ENCODE measurements at regions not wholly inside any gene's neighbourhood (a gene's known extent, or its start where the extent isn't known, plus 50 kb on each side); places are given as distances from the start of the nearest gene placed in this dataset.
"Not testable (repeated sequence)": the region's sequence is repeated elsewhere in the genome, so short reads cannot be mapped to it uniquely, and the experiment has no call there.

DNA sequence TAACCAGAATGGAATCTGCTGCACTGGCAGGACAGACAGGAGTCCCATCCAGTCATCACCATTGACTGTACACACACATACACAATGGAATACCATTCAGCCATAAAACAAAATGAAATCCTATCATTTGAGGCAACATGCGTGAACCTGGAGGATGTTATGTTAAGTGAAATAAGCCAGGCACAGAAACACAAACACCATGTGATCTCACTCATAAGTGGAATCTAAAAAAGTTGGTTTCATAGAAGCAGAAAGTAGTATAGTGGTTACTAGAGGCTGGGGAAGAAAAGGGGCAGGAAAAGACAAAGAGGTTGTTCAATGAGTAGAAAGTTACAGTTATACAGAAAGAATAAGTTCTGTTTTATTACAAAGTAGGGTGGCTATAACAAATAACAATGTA lies 884.0 kb upstream of the ACO1 start:
- no peak for DNase-seq (ENCODE audit: low read depth in 2 of 2)

GRCh38 chr9:31519011-31519410 lies 865.4 kb upstream of the ACO1 start:
- DNase-seq (ENCODE audit: low read depth in 2 of 2), result peak in 1 of 2 donors; percentile 5

GRCh38 chr9:31519424-31519823 lies 865.0 kb upstream of the ACO1 start:
- DNase-seq (ENCODE audit: low read depth in 2 of 2), result no peak

DNA sequence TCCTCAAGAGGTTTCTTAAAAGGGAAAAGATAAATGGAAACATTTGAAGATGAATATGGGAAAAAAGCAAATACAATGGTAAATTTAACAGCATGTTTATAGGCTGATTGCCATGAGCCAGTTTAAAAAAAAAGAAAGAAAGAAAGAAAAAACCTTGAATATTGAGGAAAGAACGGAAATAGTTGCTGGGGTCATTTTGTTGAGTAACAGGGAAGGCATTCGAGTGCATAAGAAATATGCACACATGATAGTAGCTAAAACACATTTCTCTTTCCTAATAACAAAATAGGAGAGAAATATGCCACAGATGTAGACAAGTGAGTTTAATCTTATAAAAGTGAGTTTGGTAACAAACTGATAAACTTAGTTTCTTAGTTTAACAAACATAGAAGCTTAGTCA lies 864.6 kb upstream of the ACO1 start:
- no peak for DNase-seq (ENCODE audit: low read depth in 2 of 2)

GRCh38 chr9:31520301-31521085 lies 864.0 kb upstream of the ACO1 start:
- no peak for DNase-seq (ENCODE audit: low read depth in 2 of 2)

DNA sequence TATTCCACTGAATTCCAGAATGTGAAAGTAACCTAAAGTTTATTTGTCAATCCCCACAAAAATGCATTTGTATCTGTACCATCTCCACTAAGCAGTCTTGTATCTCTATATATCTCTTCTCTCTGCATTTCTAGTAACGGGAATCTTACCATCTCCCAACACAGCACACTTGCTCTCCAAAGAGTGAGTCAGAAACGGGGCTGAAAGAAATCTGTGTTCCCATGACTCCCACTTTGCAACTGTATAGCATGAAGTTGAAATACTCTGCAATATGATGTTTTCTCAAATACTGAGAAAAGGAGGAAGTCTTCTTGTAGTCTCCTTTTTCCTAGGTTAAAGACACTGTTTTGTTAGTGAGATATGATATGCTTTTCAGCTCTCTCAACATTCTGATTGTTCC lies 848.8 kb upstream of the ACO1 start:
- no peak for DNase-seq (ENCODE audit: low read depth in 2 of 2)

DNA sequence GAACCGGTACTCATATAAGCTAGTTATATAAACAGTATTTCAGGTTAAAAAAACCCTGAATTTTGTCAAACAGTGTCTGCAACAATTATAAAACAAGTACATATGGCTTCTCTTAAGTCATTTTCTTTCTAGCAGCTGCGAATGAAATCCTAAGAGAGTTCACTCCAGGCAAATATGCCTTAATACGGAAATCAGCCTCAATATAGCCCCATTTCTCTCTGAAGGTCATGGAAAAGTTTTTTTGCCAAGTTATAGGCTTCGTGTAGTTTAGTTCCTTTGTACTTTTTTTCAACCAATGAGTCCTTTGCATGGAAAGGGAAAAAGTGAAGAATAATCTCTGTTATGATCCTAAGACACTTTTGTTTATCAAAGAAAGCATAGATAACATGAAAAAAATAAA lies 848.0 kb upstream of the ACO1 start:
- DNase-seq (ENCODE audit: low read depth in 2 of 2), result no peak

GRCh38 chr9:31541721-31542281 lies 842.6 kb upstream of the ACO1 start:
- DNase-seq (ENCODE audit: low read depth in 2 of 2), result no peak

- peak; percentile 20 to 26 for DNase-seq (ENCODE audit: low read depth in 2 of 2)
Measured at GRCh38 chr9:31542384-31543055, 841.9 kb upstream of the ACO1 start.

DNA sequence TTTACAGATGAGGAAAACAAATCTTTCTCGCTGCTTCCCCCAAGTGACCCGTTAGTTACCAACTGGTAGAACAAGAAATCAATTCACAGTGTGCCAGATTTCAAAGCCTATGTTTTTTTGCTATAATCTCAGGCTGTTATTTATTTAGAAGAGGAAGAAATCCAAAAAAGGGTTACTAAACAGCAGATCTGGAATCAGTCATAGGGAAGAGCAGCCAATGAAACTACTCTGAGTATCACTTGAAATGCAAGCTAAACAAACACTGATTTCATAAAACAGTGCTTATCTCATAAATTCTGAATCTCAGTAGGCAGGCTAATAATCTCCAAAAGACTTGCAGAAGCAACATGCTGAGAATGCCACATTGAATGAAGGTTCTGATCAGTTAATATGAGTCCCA lies 829.5 kb upstream of the ACO1 start:
- DNase-seq (ENCODE audit: low read depth in 2 of 2), result no peak

DNA sequence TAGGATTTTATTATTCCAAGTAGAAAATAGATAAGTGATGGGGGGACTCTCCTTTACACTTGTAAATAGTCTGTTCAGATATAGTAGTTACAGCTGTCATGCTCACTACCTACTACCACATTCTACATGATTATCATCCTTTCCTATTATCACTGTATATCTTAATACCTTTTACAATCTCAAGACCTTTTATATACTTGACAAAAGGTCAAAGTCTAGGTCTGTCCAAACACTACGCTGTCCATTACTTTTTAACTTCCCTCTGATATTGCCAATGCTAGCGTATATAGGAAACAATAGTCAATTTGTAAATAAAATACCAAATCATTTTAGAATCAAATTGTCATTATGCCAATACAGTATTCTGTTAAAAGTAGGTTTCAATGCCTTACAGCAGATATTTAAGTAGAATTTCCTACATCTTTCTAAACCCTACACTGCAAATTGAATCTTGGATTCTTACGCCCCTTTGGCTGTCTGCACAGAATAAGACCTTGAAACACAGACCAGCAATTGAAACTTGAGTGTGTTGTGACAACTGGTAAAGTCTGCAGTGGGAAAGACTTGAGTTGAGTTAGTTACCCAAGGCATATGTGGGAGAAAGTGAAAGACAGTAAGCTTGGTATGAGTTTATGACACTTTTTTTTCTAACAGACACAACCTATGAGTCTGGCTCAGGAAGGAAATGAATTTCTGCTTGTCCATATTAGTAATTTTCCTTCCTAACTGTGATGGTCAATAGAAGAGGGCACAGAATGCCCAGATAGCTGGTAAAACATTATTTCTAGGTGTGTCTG lies 827.6 kb upstream of the ACO1 start:
- no peak for DNase-seq (ENCODE audit: low read depth in 2 of 2)

DNA sequence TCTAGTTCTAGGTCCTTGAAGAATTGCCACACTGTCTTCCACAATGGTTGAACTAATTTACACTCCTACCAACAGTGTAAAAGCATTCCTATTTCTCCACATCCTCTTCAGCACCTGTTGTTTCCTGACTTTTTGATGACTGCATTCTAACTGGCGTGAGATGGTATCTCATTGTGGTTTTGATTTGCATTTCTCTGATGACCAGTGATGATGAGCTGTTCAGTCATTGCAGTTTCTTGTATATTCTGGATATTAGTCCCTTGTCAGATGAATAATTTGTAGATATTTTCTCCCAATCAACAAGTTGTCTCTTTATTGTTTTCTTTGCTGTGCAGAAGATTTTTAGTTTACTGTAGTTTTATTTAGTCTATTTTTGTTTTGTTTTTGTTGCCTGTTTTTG lies 812.3 kb upstream of the ACO1 start:
- not testable (repeated sequence) for DNase-seq (ENCODE audit: low read depth in 2 of 2)

DNA sequence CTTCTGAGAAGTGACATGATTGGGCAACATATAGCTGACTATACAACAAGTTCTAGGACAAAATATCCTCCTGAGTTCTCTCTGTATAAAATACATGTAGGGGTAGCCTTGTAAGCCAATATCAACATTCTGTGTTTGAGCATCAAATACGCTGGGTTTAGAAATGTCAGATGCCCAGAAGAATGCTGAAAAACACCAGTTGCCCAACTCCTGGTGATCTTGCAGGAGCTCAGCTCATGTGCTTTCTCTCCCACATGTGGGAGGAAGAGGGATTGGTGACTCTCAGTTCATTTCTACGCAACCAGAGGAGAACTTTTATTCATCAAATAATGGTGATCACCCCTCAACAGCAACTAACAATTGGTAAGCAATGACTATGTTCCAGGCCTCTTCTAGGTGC lies 810.9 kb upstream of the ACO1 start:
- no peak for DNase-seq (ENCODE audit: low read depth in 2 of 2)

GRCh38 chr9:31574006-31574765 lies 810.3 kb upstream of the ACO1 start:
- DNase-seq (ENCODE audit: low read depth in 2 of 2), result no peak

DNA sequence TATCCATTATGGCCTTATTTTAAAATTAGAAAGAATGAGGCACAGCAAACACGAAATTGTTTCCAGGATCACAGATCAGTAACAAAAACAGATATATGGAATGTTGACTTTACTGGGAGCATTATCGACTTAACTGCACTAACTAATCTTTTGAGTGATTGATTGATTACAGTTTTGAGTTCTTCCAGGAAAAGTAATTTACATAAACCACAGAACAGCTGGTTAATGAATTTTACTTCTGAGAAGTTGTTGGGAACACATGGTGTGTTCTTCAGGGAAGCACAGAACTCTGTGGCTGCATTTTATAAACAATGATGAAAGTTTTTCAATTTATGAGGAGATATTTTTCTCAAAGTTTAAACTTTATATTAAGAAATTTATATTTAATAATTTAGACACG lies 802.4 kb upstream of the ACO1 start:
- no peak for DNase-seq (ENCODE audit: low read depth in 2 of 2)

GRCh38 chr9:31582561-31582960 lies 801.9 kb upstream of the ACO1 start:
- DNase-seq (ENCODE audit: low read depth in 2 of 2), result peak in 1 of 2 donors; percentile 50

DNA sequence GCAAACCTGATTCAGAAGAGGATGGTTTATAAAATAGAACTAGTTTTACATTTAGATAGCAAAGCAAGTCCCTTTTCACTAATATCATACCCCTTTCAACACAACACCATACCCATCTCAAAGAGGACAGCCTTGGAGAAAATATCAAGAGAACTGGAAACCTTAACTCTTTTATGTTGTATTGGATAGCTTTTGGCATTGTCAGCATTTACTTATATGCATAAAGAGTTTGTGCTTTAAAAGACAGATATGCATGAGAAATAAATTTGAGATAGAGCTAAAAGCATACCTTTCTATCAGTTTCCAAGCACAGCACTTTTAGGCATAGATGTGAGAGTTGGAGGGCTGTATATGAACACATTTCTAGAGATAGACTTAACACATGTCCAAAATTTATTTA lies 799.3 kb upstream of the ACO1 start:
- no peak for DNase-seq (ENCODE audit: low read depth in 2 of 2)

GRCh38 chr9:31587146-31587545 lies 797.3 kb upstream of the ACO1 start:
- DNase-seq (ENCODE audit: low read depth in 2 of 2), result no peak

DNA sequence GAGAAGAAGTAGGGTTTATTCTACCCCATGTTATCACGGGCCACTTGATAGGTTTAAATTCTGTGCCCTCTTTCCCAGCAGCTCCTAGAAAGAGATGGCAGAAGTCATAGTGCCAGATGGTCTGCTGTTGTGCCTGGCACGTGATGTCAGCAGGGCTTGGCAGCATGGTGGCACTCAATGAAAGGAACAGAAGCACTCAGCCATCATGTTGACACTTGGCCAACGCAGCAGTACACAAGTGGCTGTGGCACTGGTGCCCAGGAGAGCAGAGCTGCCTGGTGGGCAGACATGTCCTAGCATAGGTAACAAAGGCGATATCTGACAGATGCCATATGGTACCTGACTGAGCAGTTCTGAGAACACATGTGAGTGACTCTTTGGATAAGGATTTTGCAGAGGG lies 796.4 kb upstream of the ACO1 start:
- DNase-seq (ENCODE audit: low read depth in 2 of 2), result no peak

- no peak for DNase-seq (ENCODE audit: low read depth in 2 of 2)
Measured at GRCh38 chr9:31588756-31589155, 795.7 kb upstream of the ACO1 start.

DNA sequence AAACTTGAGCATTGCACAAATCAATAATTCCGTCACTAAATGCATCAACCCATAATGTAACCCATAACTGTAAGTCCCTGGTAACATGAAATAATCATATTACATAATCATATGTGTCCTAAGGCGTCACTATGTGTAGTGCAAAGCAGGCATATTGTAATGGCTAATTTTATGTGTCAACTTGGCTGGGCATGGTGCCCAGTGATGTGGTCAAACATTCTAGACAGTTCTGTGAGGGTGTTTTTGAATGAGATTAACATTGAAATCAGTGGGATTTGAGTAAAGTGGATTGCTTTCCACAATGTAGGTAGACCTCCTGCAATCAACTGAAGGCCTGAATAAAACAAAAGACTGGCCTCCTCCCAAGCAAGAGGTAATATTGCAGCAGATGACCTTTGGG lies 794.4 kb upstream of the ACO1 start:
- DNase-seq (ENCODE audit: low read depth in 2 of 2), result no peak
